CD4-positive, alpha-beta memory T cell (primary cell): ENCODE measurements at regions not wholly inside any gene's neighbourhood (a gene's known extent, or its start where the extent isn't known, plus 50 kb on each side); places are given as distances from the start of the nearest gene placed in this dataset.

Experiments used
- CTCF ChIA-PET: fragments of 350-600 bp; sonication (Branson Sonifier 250); formaldehyde crosslinking; loops from one replicate; lab custom pipeline; 2021; ENCODE audit warnings: inconsistent platforms; ENCODE audit not compliant: partially characterized antibody; lab: Charles Lee
- POLR2A ChIA-PET: fragments of 350-600 bp; sonication (Branson Sonifier 250); formaldehyde crosslinking; loops from one replicate; lab custom pipeline; 2021; ENCODE audit not compliant: partially characterized antibody; lab: Charles Lee
- DNase-seq, 5 donors: peaks; one replicate each; pipeline versions ENCODE4 v3.0.0 to v3.0.0-alpha.2; 2020 to 2022; ENCODE audit warnings: mixed read lengths in 1 of 5
- H3K27ac ChIP-seq: one replicate; pipeline ENCODE4 v1.7.0; 2013; ENCODE audit warnings: low read depth, low read length
- H3K27me3 ChIP-seq: 2 replicates; pipeline ENCODE4 v1.7.0; 2013; ENCODE audit warnings: mild to moderate bottlenecking, low read length, moderate library complexity; ENCODE audit not compliant: insufficient read depth
- H3K36me3 ChIP-seq: 2 replicates; pipeline ENCODE4 v1.7.0; 2013; ENCODE audit warnings: mild to moderate bottlenecking, low read length, moderate library complexity; ENCODE audit not compliant: insufficient read depth
- H3K4me1 ChIP-seq: 2 replicates; pipeline ENCODE4 v1.7.0; 2013; ENCODE audit warnings: mild to moderate bottlenecking, low read length, moderate library complexity; ENCODE audit not compliant: insufficient read depth
- H3K4me3 ChIP-seq, 2 donors: one replicate each; pipeline ENCODE4 v1.7.0; 2013; ENCODE audit warnings: low read length in 2 of 2, mild to moderate bottlenecking in 1 of 2
- H3K9me3 ChIP-seq, 2 donors: one replicate each; pipeline ENCODE4 v1.7.0; 2013; ENCODE audit warnings: low read length in 2 of 2, control low read depth in 1 of 2; ENCODE audit not compliant: control insufficient read depth in 1 of 2
- H3K27ac Mint-ChIP-seq, 7 donors: one replicate each; pipeline ENCODE4 v1.8.0; 2020 to 2021; ENCODE audit warnings: mixed read lengths in 7 of 7, mild to moderate bottlenecking in 6 of 7, inconsistent platforms in 3 of 7, moderate library complexity in 3 of 7
- H3K27me3 Mint-ChIP-seq, 2 donors: one replicate each; pipeline ENCODE4 v1.8.0; 2020 to 2021; ENCODE audit warnings: mixed read lengths in 2 of 2
- H3K36me3 Mint-ChIP-seq, 2 donors: one replicate each; pipeline ENCODE4 v1.8.0; 2020 to 2021; ENCODE audit warnings: mixed read lengths in 2 of 2, inconsistent platforms in 1 of 2, mild to moderate bottlenecking in 1 of 2
- H3K4me1 Mint-ChIP-seq, 4 donors: one replicate each; pipeline ENCODE4 v1.8.0; 2020 to 2021; ENCODE audit warnings: mixed read lengths in 4 of 4, mild to moderate bottlenecking in 1 of 4
- H3K4me3 Mint-ChIP-seq, 8 donors: one replicate each; pipeline ENCODE4 v1.8.0; 2020 to 2021; ENCODE audit warnings: mixed read lengths in 8 of 8, mild to moderate bottlenecking in 7 of 8, moderate library complexity in 6 of 8, inconsistent platforms in 3 of 8
- H3K9me3 Mint-ChIP-seq, 8 donors: one replicate each; pipeline ENCODE4 v1.8.0; 2020 to 2021; ENCODE audit warnings: mixed read lengths in 8 of 8, mild to moderate bottlenecking in 5 of 8, inconsistent platforms in 3 of 8, moderate library complexity in 1 of 8
- intact Hi-C: fragments of 100-400 bp; cut with micrococcal nuclease; formaldehyde crosslinking; loops from one replicate; pipeline ENCODE4 v1.15.1; 2023

DNA sequence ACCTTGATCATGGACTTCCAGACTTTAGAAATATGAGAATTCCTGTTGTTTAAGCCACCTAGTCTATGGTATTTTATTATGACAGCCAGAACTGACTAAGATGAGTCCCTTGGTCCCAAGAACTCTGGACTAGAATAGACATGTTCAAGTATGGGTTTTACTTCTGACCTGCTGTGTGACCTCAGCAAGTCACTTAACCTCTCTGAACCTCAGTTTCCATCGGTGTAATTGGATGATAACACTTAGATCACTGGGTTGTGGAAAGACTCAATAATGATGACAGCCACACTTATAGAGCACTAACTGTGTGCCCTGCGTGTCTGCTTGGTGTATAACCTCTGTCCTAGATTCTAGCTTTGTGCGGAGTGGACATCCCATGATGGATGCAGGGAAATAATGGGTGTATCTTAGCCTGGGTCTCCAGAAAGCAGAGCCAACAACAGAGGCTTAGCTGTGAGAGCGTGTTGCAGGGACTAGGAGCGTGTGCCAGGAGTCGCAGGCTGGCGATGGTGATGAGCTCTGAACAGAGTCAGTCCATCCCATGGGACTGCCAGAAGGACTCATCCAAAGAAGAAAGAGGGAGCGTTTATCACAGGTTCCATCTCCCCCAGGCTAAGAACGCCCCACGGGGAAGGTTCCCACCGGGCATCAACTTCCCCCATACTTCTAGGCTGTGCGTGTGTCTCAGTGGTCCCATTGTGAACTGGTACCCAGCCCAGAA lies 93.2 kb upstream of the TP53I11 start:
- Histone ChIP-seq H3K27me3 (no peaks in the 10 kb centered on the region), H3K36me3 (no peaks in the 10 kb centered on the region), H3K4me1 (no peaks in the 10 kb centered on the region), H3K27ac (no peak overlapping the region), H3K9me3 (no peaks in the 10 kb centered on the region), H3K4me3 (no peak overlapping the region)
- Mint-ChIP-seq H3K27me3 (peaks cover 0 to 5% of the 10 kb centered on the region in 2 donors), H3K9me3 (peaks cover 0 to 10% (median 5%) of the 10 kb centered on the region in 8 donors), H3K36me3 (peaks cover 0 to 5% of the 10 kb centered on the region in 2 donors), H3K27ac (no peak overlapping the region), H3K4me3 (no peak overlapping the region), H3K4me1 (peaks cover 0 to 4% (median 0%) of the 10 kb centered on the region in 4 donors)
- no peak for DNase-seq
- intact Hi-C loops: no loop called here
- CTCF ChIA-PET: interaction anchor here (0.6 to 1.6 kb wide), 3 partner anchors 64 to 122 kb away, joined by 3 to 4 read pairs (median 3); no protein-coding TSS in a partner anchor
- POLR2A ChIA-PET: no interaction called here

DNA sequence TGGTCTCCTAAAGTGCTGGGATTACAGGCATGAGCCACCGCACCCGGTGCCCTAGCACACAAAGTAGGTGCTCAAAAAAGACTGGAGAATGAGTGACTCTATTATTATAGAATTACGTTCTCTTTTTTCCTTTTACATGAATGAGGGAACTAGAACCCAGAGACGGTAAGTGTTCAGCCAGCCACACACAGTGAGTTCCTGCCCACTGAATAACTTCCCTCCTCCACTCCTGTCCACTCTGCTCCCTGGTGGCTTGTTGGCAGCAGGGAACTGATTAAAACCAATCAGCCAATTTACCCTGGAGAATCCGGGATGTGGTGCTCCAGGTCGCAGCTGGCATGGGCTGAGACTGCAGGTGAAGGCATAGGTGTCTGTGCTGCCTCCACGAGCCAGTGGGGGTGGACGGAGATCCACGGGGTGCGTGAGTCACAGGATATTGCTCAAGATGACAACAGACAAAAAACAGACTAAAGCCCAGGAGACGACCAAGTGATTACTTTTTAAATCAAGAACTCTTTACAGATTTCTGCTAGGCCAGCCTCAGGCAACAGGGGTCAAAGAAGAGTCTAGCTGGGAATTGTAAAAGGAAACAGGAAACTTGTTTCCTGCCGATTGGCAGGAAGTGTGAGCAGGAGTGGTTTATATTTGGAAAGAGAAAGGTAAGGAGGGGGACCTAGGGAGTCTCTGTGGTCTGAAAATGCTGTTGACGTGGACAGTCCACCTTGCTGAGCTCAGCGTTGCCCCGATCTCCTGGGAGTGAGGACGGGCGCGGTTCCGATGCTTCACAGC lies 95.2 kb upstream of the TP53I11 start:
- Histone ChIP-seq H3K27me3 (no peaks in the 10 kb centered on the region), H3K4me1 (no peaks in the 10 kb centered on the region), H3K27ac (no peak overlapping the region), H3K4me3 (no peak overlapping the region), H3K36me3 (no peaks in the 10 kb centered on the region), H3K9me3 (no peaks in the 10 kb centered on the region)
- Mint-ChIP-seq H3K4me3 (no peak overlapping the region), H3K27ac (no peak overlapping the region), H3K27me3 (peaks cover 0 to 1% of the 10 kb centered on the region in 2 donors), H3K36me3 (no peaks in the 10 kb centered on the region), H3K9me3 (peaks cover 0 to 4% (median 2%) of the 10 kb centered on the region in 8 donors), H3K4me1 (peaks cover 0 to 4% (median 0%) of the 10 kb centered on the region in 4 donors)
- POLR2A ChIA-PET: no interaction called here
- CTCF ChIA-PET: interaction anchor here (0.6 to 1.2 kb wide), 3 partner anchors 9 to 1745 kb away, joined by 3 to 5 read pairs (median 5); no protein-coding TSS in a partner anchor
- intact Hi-C loops: no loop called here
- DNase-seq: no peak

DNA sequence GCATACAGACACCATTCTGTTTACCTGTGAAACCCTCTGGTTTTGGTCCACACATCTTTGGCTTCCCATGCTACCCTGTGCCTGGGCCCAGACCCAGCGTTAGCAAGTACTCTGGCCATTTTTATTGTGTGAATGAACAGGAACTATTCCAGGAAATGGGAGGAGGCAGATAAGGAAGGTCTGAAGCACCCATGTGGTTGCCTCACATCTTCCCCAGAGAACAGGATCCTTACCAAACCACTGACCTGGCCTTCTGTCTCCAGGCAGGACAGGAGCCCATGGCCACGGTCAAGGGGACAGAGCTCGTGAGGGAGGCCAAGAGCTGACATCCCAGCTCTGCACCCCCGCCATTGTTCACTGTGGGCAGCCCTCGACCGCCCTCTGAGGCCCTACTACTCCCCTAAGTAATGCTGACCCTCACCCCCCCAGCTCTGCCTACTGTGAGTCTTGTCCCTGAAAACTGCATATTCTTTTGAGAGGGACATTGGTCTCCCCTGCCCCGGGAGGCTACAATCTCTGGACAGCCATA lies 97.7 kb upstream of the TP53I11 start:
- no peaks in the 10 kb centered on the region for H3K27me3 ChIP-seq
- H3K27ac Mint-ChIP-seq: no peak overlapping the region
- no peaks in the 10 kb centered on the region for H3K36me3 Mint-ChIP-seq
- H3K9me3 ChIP-seq: no peaks in the 10 kb centered on the region
- H3K4me3 Mint-ChIP-seq: no peak overlapping the region
- no peak overlapping the region for H3K4me3 ChIP-seq
- H3K4me1 Mint-ChIP-seq: peaks cover 0 to 4% (median 0%) of the 10 kb centered on the region in 4 donors
- no peaks in the 10 kb centered on the region for H3K36me3 ChIP-seq
- no peak for DNase-seq
- CTCF ChIA-PET: no interaction called here
- H3K27ac ChIP-seq: no peak overlapping the region
- H3K4me1 ChIP-seq: no peaks in the 10 kb centered on the region
- intact Hi-C loops: no loop called here
- peaks cover 0 to 1% of the 10 kb centered on the region in 2 donors for H3K27me3 Mint-ChIP-seq
- POLR2A ChIA-PET: no interaction called here
- H3K9me3 Mint-ChIP-seq: peaks cover 0 to 4% (median 2%) of the 10 kb centered on the region in 8 donors

DNA sequence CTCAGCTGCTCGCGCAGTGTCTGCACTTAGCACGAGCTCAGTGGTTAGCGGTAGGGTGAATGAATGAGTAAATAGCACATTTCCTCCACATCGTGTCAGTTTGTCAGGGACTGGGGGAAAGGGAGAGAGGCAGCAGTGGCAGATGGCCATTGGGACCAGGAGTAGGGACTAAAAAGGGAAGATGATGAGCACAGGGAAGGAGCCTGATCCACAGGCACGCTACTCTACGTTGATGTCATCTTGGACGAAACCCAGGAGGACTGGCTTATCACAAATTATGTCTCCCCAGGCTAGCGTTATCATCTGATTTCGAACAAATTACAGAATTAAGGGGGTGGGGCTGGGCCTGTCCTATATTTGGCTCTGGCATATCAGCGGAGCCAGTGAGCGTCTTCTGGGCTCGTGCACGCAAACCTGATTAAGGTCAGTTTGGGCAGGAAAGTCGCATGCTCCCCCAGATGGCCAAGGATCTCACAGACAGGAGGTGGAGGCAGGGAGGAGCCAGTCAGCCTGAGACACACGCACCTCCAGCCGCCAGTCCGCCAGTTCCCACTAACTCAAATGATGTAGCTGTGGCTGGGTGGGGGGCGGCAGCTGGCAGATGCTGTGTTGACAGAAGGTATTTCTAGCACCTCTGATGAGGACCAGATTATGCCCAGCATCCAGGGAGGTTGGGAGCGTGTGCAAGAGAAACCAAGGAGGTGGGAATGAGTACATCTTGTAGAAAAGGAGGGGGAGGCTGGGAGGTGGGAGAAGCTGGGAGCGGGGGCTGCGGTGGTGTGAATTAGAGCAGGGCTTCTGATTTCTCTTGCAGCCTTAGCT lies 97.4 kb upstream of the PRDM11 start:
- peaks cover 0 to 1% of the 10 kb centered on the region in 2 donors for H3K27me3 Mint-ChIP-seq
- H3K9me3 Mint-ChIP-seq: peaks cover 0 to 4% (median 2%) of the 10 kb centered on the region in 8 donors
- no peaks in the 10 kb centered on the region for H3K27me3 ChIP-seq
- peak overlapping the region in 1 of 7 donors; percentile 42 for H3K27ac Mint-ChIP-seq
- H3K9me3 ChIP-seq: no peaks in the 10 kb centered on the region
- H3K4me1 Mint-ChIP-seq: peaks cover 0 to 4% (median 0%) of the 10 kb centered on the region in 4 donors
- CTCF ChIA-PET: interaction anchor here (1.1 kb wide), 1 partner anchor 10 kb away, joined by 3 read pairs; no protein-coding TSS in a partner anchor
- no peak overlapping the region for H3K4me3 ChIP-seq
- no peaks in the 10 kb centered on the region for H3K36me3 ChIP-seq
- POLR2A ChIA-PET: no interaction called here
- no peak overlapping the region for H3K27ac ChIP-seq
- H3K4me1 ChIP-seq: no peaks in the 10 kb centered on the region
- H3K36me3 Mint-ChIP-seq: no peaks in the 10 kb centered on the region
- DNase-seq: no peak
- intact Hi-C loops: no loop called here
- H3K4me3 Mint-ChIP-seq: no peak overlapping the region

DNA sequence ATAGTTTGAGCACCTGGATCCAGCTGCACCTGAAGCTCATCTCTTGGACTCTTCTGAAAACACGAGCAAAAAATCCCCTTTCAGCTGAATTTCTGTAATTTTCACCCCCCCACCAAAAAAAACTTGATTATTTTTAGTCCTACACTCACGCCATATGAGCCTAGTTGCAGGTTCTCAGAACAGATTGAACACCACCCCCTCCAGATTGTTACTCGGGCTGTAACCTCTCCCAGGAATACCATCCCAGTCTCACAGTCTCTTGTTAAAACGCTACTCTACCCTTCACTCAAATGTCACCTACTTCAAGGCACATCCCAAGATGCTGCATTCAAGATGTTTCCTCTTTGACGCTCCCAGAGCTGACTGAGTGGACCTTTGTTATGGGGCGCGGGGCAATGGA lies 96.3 kb upstream of the PRDM11 start:
- Mint-ChIP-seq H3K9me3 (peaks cover 0 to 4% (median 2%) of the 10 kb centered on the region in 8 donors), H3K36me3 (no peaks in the 10 kb centered on the region), H3K4me3 (no peak overlapping the region), H3K4me1 (peaks cover 0 to 4% (median 0%) of the 10 kb centered on the region in 4 donors), H3K27me3 (no peaks in the 10 kb centered on the region), H3K27ac (no peak overlapping the region)
- H3K4me1 ChIP-seq: no peaks in the 10 kb centered on the region
- POLR2A ChIA-PET: no interaction called here
- no peaks in the 10 kb centered on the region for H3K27me3 ChIP-seq
- no peak overlapping the region for H3K4me3 ChIP-seq
- no peak overlapping the region for H3K27ac ChIP-seq
- no peaks in the 10 kb centered on the region for H3K9me3 ChIP-seq
- H3K36me3 ChIP-seq: no peaks in the 10 kb centered on the region
- no peak for DNase-seq
- intact Hi-C loops: no loop called here
- CTCF ChIA-PET: interaction anchor here (1.1 kb wide), 1 partner anchor 12 kb away, joined by 3 read pairs; no protein-coding TSS in a partner anchor

DNA sequence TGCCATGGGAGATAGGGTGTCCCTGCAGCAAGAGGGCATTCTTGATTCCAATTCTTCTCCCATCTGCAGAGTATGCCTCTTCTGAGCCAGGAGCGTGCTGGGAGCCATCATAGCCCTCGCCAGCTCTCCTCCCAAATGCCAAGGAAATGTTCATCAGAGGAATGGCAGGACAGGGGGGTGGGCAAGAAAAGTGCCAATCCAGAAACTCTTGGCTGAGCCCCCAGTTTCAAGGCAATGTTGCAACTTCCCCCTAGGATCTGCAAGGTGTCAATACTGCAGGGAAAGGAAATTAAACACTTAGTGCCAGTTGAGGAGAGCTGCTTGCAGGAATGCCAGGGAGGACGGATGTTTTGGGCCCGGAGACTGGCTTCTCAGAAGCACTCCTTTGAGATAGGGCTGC lies 94.8 kb upstream of the PRDM11 start:
- H3K4me1 Mint-ChIP-seq: no peaks in the 10 kb centered on the region
- POLR2A ChIA-PET: no interaction called here
- CTCF ChIA-PET: no interaction called here

More for the DNA sequence above, 94.8 kb upstream of the PRDM11 start:
- no peak for DNase-seq
- peaks cover 0 to 1% of the 10 kb centered on the region in 2 donors for H3K27me3 Mint-ChIP-seq
- Histone ChIP-seq H3K4me3 (no peak overlapping the region), H3K36me3 (no peaks in the 10 kb centered on the region), H3K9me3 (no peaks in the 10 kb centered on the region), H3K27me3 (no peaks in the 10 kb centered on the region), H3K4me1 (no peaks in the 10 kb centered on the region), H3K27ac (no peak overlapping the region)
- peaks cover 0 to 4% (median 2%) of the 10 kb centered on the region in 8 donors for H3K9me3 Mint-ChIP-seq
- no peak overlapping the region for H3K4me3 Mint-ChIP-seq
- intact Hi-C loops: no loop called here
- H3K27ac Mint-ChIP-seq: no peak overlapping the region
- no peaks in the 10 kb centered on the region for H3K36me3 Mint-ChIP-seq
